22Rv1 (cell line): ENCODE measurements at regions not wholly inside any gene's neighbourhood (a gene's known extent, or its start where the extent isn't known, plus 50 kb on each side); places are given as distances from the start of the nearest gene placed in this dataset.

ENCODE experiments used
- CTCF ChIP-seq: fragments of 450-650 bp; IDR thresholded peaks from 2 replicates; pipeline ENCODE4 v1.5.1; 2017; ENCODE audit warnings: mild to moderate bottlenecking
- ZFX ChIP-seq: fragments of 450-650 bp; IDR thresholded peaks from 2 replicates; pipeline ENCODE4 v1.6.1; 2017; ENCODE audit warnings: antibody characterized with exemption, borderline replicate concordance

- TF ChIP-seq CTCF: no peak
- no peak for TF ChIP-seq ZFX
Observed at GRCh38 chr5:155562158-155562557, 548.6 kb downstream of the KIF4B start.
